DMS153 treated with DMSO at 0.1 percent for 48 hours (cell line): ENCODE measurements at regions not wholly inside any gene's neighbourhood (a gene's known extent, or its start where the extent isn't known, plus 50 kb on each side); places are given as distances from the start of the nearest gene placed in this dataset.

ENCODE experiments used
- DNase-seq: peaks from one replicate; lab custom pipeline; 2025; ENCODE audit not compliant: unreplicated experiment; lab: John Stamatoyannopoulos, UW

GRCh38 chr6:54991761-54992330 lies 145.3 kb downstream of the FAM83B start:
- DNase-seq: no peak

- DNase-seq: no peak
These were observed 146.2 kb downstream of the FAM83B start for GRCh38 chr6:54992789-54993188.

GRCh38 chr6:54993294-54993693 lies 146.7 kb downstream of the FAM83B start:
- no peak for DNase-seq

- no peak for DNase-seq
These were observed 147.4 kb downstream of the FAM83B start for GRCh38 chr6:54993948-54994347.

GRCh38 chr6:54998576-54998975 lies 152.0 kb downstream of the FAM83B start:
- no peak for DNase-seq

GRCh38 chr6:55003719-55004430 lies 157.3 kb downstream of the FAM83B start:
- DNase-seq: no peak

GRCh38 chr6:55009131-55009530 lies 162.6 kb downstream of the FAM83B start:
- DNase-seq: no peak

- DNase-seq: no peak
These were observed 163.3 kb upstream of the HCRTR2 start for GRCh38 chr6:55011034-55011433.

GRCh38 chr6:55012454-55012853 lies 161.9 kb upstream of the HCRTR2 start:
- DNase-seq: no peak

- no peak for DNase-seq
These were observed 159.8 kb upstream of the HCRTR2 start for GRCh38 chr6:55014321-55015088.

- no peak for DNase-seq
These were observed 158.1 kb upstream of the HCRTR2 start for GRCh38 chr6:55016261-55016660.

GRCh38 chr6:55017555-55018300 lies 156.6 kb upstream of the HCRTR2 start:
- no peak for DNase-seq

- DNase-seq: no peak
These were observed 154.7 kb upstream of the HCRTR2 start for GRCh38 chr6:55019591-55019990.

GRCh38 chr6:55023230-55023629 lies 151.1 kb upstream of the HCRTR2 start:
- DNase-seq: no peak

GRCh38 chr6:55033016-55033546 lies 141.2 kb upstream of the HCRTR2 start:
- no peak for DNase-seq

GRCh38 chr6:55034752-55035151 lies 139.6 kb upstream of the HCRTR2 start:
- no peak for DNase-seq

GRCh38 chr6:55040102-55040848 lies 134.0 kb upstream of the HCRTR2 start:
- DNase-seq: no peak

GRCh38 chr6:55046869-55047422 lies 127.4 kb upstream of the HCRTR2 start:
- no peak for DNase-seq

GRCh38 chr6:55047451-55048044 lies 126.8 kb upstream of the HCRTR2 start:
- no peak for DNase-seq

- no peak for DNase-seq
These were observed 124.4 kb upstream of the HCRTR2 start for GRCh38 chr6:55049866-55050265.
